ENCODE measurements at regions not wholly inside any gene's neighbourhood (a gene's known extent, or its start where the extent isn't known, plus 50 kb on each side); places are given as distances from the start of the nearest gene placed in this dataset.

DNA sequence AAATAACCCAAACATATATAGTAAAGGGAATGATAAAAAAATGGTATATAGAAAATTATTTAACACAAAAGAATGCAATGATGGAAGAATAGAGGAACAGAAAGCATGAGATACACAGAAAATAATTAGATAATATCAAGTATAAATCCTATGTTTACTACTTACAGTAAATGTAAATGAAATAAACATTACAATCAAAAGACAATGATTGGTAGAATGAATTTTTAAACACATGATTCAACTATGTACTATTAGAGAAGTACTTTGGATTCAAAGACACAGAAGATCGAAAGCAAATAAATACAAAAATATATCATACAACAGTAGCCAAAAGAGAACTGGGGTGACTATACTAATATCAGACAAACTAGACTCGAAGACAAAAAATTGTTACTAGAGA lies 97.6 kb upstream of the PARD3B start:
- intact Hi-C loops (cut with DNase I) = loop anchor here (5.0 kb wide), 1 partner anchor 85 kb away; no protein-coding TSS in a partner anchor
- peaks cover 0 to 51% (median 38%) of the 10 kb centered on the region in 4 donors for H3K4me1 ChIP-seq
- no peak overlapping the region for H3K27ac ChIP-seq
- DNase-seq = no peak
- 88 to 96% methylated on average over 2 of the region's 2 CpGs for WGBS, 2 donors
- H3K4me3 ChIP-seq = no peak overlapping the region
- peaks cover 0 to 2% (median 0%) of the 10 kb centered on the region in 4 donors for H3K9me3 ChIP-seq
- H3K27me3 ChIP-seq = no peaks in the 10 kb centered on the region
- no peaks in the 10 kb centered on the region for H3K36me3 ChIP-seq
- TF ChIP-seq POLR2AphosphoS5 (IDR thresholded peaks at IDR 0.05) (no peak), EP300 (IDR thresholded peaks at IDR 0.05) (no peak)

DNA sequence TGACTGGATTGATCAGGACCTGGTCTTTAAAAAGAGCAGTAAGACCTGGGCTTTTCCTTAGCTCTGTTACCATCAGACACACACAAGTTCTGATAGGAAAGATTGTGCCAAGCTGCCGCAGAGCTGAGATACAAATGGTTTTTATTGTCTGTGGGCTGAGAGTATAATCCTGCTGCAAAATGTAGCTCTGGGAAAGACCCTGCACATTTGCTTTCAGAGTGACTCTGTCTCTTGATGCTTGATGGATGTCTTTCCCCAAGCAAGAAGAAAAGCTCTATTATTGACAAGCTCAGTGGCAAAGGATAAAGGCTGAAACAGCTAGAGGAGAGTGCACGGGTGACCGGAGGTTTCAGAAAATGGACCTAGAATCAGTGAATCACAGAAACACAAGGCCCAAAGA lies 95.3 kb upstream of the PARD3B start:
- Histone ChIP-seq H3K4me1 (peaks cover 0 to 74% (median 61%) of the 10 kb centered on the region in 4 donors), H3K36me3 (no peaks in the 10 kb centered on the region), H3K27ac (peak overlapping the region in 3 of 4 donors; percentile 17 to 85 (median 34)), H3K4me3 (no peak overlapping the region), H3K9me3 (peaks cover 0 to 2% (median 0%) of the 10 kb centered on the region in 4 donors), H3K27me3 (no peaks in the 10 kb centered on the region)
- WGBS, 2 donors = 95% methylated on average over 3 of the region's 3 CpGs
- no peak for DNase-seq
- intact Hi-C loops (cut with DNase I) = loop anchor here (5.0 kb wide), 2 partner anchors 88 to 1232 kb away; partner anchors contain the start of gene NRP2
- TF ChIP-seq, protein P1, sequence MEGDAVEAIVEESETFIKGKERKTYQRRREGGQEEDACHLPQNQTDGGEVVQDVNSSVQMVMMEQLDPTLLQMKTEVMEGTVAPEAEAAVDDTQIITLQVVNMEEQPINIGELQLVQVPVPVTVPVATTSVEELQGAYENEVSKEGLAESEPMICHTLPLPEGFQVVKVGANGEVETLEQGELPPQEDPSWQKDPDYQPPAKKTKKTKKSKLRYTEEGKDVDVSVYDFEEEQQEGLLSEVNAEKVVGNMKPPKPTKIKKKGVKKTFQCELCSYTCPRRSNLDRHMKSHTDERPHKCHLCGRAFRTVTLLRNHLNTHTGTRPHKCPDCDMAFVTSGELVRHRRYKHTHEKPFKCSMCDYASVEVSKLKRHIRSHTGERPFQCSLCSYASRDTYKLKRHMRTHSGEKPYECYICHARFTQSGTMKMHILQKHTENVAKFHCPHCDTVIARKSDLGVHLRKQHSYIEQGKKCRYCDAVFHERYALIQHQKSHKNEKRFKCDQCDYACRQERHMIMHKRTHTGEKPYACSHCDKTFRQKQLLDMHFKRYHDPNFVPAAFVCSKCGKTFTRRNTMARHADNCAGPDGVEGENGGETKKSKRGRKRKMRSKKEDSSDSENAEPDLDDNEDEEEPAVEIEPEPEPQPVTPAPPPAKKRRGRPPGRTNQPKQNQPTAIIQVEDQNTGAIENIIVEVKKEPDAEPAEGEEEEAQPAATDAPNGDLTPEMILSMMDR (IDR thresholded peaks at IDR 0.05) = no peak
- no peak for TF ChIP-seq POLR2A (IDR thresholded peaks at IDR 0.05)
- no peak for TF ChIP-seq POLR2AphosphoS5 (IDR thresholded peaks at IDR 0.05)
- no peak for TF ChIP-seq EP300 (IDR thresholded peaks at IDR 0.05)

DNA sequence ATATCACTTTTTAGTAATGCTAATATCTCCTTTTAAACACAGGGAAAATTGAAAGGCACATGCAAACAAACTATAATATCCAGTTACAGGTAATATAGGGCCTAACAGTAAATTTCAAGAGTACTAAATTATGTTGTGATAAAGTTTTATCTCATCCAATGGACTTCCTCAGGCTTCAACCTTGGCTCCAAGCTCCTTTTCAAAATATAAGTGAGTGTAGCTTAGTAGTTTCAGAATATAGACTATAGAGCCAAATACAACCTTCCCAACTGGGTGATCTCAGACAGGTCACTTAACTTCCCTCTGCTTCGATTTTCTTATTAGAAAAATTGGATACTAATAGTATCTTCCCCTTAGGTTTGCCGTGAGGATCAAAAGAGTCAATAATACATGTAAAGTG lies 93.5 kb upstream of the PARD3B start:
- Histone ChIP-seq H3K4me1 (peaks cover 0 to 81% (median 64%) of the 10 kb centered on the region in 4 donors), H3K27ac (peak overlapping the region; percentile 78 to 90 (median 86)), H3K9me3 (no peaks in the 10 kb centered on the region), H3K27me3 (no peaks in the 10 kb centered on the region), H3K4me3 (no peak overlapping the region), H3K36me3 (no peaks in the 10 kb centered on the region)
- no peak for DNase-seq
- intact Hi-C loops (cut with DNase I) = loop anchor here (2.0 to 5.0 kb wide), 2 partner anchors 237 to 1231 kb away; partner anchors contain the start of gene NRP2
- WGBS, 2 donors = 70 to 75% methylated on average over 2 of the region's 2 CpGs
- TF ChIP-seq, protein P1 (IDR thresholded peaks at IDR 0.05) = no peak
- TF ChIP-seq POLR2AphosphoS5 (IDR thresholded peaks at IDR 0.05) (no peak), EP300 (IDR thresholded peaks at IDR 0.05) (no peak), POLR2A (IDR thresholded peaks at IDR 0.05) (no peak)

DNA sequence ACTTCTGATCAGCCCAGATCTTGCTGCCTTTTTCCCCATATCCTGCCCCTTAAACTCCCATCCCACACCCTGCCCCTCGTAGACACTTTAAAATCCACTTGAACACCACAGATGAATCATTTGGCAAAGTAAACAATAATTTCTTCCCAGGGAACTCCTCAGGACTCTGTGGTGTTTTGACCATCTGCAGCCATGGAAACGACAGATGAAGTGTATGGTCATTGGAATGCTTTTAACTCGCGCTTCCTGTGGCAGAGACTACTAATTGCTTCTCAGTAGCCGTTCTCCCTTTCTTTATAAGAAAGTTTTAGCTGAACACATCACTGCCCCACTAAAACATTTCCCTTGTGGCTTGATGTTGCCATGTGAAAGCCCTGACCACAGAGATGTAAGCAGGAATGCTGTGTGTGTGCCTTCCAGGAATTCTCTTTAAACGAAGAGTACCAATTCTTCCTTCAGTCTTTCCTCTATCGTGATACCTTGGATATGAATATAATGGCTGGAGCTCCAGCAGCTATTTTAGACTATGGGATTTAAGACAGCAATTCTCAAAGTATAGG lies 92.7 kb upstream of the PARD3B start:
- intact Hi-C loops (cut with DNase I) = loop anchor here (2.0 to 5.0 kb wide), 2 partner anchors 236 to 1230 kb away; partner anchors contain the start of gene NRP2
- DNase-seq = peak; percentile 79
- Histone ChIP-seq H3K4me3 (no peak overlapping the region), H3K4me1 (peaks cover 0 to 81% (median 64%) of the 10 kb centered on the region in 4 donors), H3K9me3 (no peaks in the 10 kb centered on the region), H3K36me3 (no peaks in the 10 kb centered on the region), H3K27me3 (no peaks in the 10 kb centered on the region), H3K27ac (peak overlapping the region; percentile 78 to 90 (median 86))
- WGBS, 2 donors = 14 to 44% methylated on average over 7 of the region's 7 CpGs
- TF ChIP-seq, protein P1 (IDR thresholded peaks at IDR 0.05) = peak in 1 of 4 experiments; percentile 9
- TF ChIP-seq POLR2A (IDR thresholded peaks at IDR 0.05) (no peak), EP300 (IDR thresholded peaks at IDR 0.05) (peak in 1 of 4 donors; percentile 19), POLR2AphosphoS5 (IDR thresholded peaks at IDR 0.05) (peak in 3 of 4 donors; percentile 52 to 54 (median 52))

DNA sequence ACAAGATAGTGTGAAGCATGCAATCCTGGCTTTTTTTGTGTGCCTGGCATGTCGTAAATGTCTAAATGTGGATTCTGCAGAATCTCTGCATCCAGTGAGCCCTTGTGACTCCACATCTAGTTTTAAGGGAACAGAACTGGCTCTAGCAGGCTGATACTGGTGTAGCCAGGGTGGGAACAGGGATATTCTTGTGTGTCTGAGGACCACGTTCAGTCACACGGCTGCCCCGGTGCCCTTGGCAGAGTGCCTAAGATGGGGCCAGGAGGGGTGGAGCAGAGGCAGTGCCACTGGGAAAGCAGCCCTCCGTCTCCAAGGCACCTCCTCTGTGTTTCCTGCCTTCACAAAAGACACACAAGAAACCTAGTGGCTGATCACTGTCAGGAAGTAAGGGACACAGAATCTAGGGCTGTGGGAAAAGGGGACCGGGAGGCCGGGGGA lies 91.5 kb upstream of the PARD3B start:
- intact Hi-C loops (cut with DNase I) = loop anchor here (2.0 to 5.0 kb wide), 2 partner anchors 235 to 1229 kb away; partner anchors contain the start of gene NRP2
- Histone ChIP-seq H3K4me3 (peak overlapping the region in 3 of 4 donors; percentile 3 to 19 (median 7)), H3K27ac (peak overlapping the region; percentile 78 to 90 (median 86))

More for the DNA sequence above, 91.5 kb upstream of the PARD3B start:
- Histone ChIP-seq H3K36me3 (no peaks in the 10 kb centered on the region), H3K4me1 (peaks cover 0 to 69% (median 60%) of the 10 kb centered on the region in 4 donors), H3K27me3 (no peaks in the 10 kb centered on the region), H3K9me3 (no peaks in the 10 kb centered on the region)
- TF ChIP-seq POLR2AphosphoS5 (IDR thresholded peaks at IDR 0.05) (peak; percentile 78 to 93 (median 92)), EP300 (IDR thresholded peaks at IDR 0.05) (peak; percentile 82 to 92 (median 86)), POLR2A (IDR thresholded peaks at IDR 0.05) (no peak)
- TF ChIP-seq, protein P1 (IDR thresholded peaks at IDR 0.05) = no peak
- 6 to 33% methylated on average over 7 of the region's 7 CpGs for WGBS, 2 donors
- peak; percentile 83 for DNase-seq
